ENCODE measurements at regions not wholly inside any gene's neighbourhood (a gene's known extent, or its start where the extent isn't known, plus 50 kb on each side); places are given as distances from the start of the nearest gene placed in this dataset.

DNA sequence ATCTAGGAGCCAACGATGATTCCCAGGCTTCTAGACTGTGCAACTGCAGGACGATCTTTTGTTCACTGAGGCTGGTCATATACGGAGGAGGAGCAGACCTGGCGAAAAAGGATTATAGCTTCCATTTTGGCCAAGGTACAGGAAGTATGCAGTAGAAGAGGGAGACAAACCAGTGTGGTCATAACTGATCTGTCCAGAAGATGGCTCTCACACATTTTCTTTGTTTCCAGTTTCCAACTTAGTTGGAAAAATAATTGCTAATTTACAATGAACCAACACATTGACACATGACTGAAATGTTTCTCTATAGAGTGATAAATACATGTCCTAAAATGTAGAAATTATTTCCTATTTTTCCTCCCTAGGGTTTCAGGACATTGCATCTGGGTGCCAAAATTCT is 364.1 kb upstream of the BTBD3 start:
- no peaks in the 10 kb centered on the region for H3K36me3 Mint-ChIP-seq
- no peak overlapping the region for H3K4me2 ChIP-seq
- H3K27me3 ChIP-seq: no peaks in the 10 kb centered on the region
- no peak overlapping the region for H2AFZ ChIP-seq (replicated peaks)
- H3F3A ChIP-seq (ENCODE audit: low read depth): no peaks in the 10 kb centered on the region
- no peaks in the 10 kb centered on the region for H3K4me1 ChIP-seq
- no peak overlapping the region for H3K4me3 ChIP-seq
- TF ChIP-seq EZH2 (IDR thresholded peaks at IDR 0.05) (no peak), EZH2phosphoT487 (IDR thresholded peaks at IDR 0.05) (no peak)
- TF ChIP-seq, protein P1, sequence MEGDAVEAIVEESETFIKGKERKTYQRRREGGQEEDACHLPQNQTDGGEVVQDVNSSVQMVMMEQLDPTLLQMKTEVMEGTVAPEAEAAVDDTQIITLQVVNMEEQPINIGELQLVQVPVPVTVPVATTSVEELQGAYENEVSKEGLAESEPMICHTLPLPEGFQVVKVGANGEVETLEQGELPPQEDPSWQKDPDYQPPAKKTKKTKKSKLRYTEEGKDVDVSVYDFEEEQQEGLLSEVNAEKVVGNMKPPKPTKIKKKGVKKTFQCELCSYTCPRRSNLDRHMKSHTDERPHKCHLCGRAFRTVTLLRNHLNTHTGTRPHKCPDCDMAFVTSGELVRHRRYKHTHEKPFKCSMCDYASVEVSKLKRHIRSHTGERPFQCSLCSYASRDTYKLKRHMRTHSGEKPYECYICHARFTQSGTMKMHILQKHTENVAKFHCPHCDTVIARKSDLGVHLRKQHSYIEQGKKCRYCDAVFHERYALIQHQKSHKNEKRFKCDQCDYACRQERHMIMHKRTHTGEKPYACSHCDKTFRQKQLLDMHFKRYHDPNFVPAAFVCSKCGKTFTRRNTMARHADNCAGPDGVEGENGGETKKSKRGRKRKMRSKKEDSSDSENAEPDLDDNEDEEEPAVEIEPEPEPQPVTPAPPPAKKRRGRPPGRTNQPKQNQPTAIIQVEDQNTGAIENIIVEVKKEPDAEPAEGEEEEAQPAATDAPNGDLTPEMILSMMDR (IDR thresholded peaks at IDR 0.05): no peak
- H3K27ac Mint-ChIP-seq: no peak overlapping the region
- no peaks in the 10 kb centered on the region for H3K36me3 ChIP-seq
- H3K4me1 Mint-ChIP-seq: no peaks in the 10 kb centered on the region
- no peak overlapping the region for H3K27ac ChIP-seq
- H3K27me3 Mint-ChIP-seq (ENCODE audit: insufficient read depth, low read depth): no peaks in the 10 kb centered on the region
- H3K9me3 Mint-ChIP-seq: no peaks in the 10 kb centered on the region
- H3K9ac ChIP-seq: no peak overlapping the region
- no peaks in the 10 kb centered on the region for H3K79me2 ChIP-seq (ENCODE audit: low read depth)
- no peaks in the 10 kb centered on the region for H4K20me1 ChIP-seq (ENCODE audit: low read depth)
- DNase-seq (ENCODE audit: low spot score): no peak
- no peaks in the 10 kb centered on the region for H3K9me3 ChIP-seq (ENCODE audit: low read depth)
- H3K4me3 Mint-ChIP-seq: no peak overlapping the region

DNA sequence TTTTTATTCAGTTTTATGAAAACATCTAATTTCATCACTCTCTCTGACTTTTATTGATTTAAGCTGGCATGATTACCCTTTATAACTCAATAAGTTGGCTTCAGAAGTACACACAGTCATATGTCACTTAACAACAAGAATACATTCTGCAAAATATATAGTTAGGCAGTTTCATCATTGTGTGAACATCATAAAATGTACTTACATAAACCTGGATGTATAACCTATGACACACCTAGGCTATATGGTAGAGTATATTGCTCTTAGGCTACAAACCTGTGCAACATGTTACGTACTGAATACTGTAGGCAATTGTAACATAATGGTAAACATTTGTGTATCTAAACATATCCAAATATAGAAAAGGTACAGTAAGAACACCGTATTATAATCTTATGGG is 362.2 kb upstream of the BTBD3 start:
- H3K79me2 ChIP-seq (ENCODE audit: low read depth): no peaks in the 10 kb centered on the region
- Mint-ChIP-seq H3K4me1 (no peaks in the 10 kb centered on the region), H3K36me3 (no peaks in the 10 kb centered on the region), H3K9me3 (no peaks in the 10 kb centered on the region), H3K27me3 (ENCODE audit: insufficient read depth, low read depth) (no peaks in the 10 kb centered on the region), H3K4me3 (no peak overlapping the region), H3K27ac (no peak overlapping the region)
- no peak overlapping the region for H3K4me3 ChIP-seq
- H2AFZ ChIP-seq (replicated peaks): no peak overlapping the region
- no peaks in the 10 kb centered on the region for H3K27me3 ChIP-seq
- H3K4me1 ChIP-seq: no peaks in the 10 kb centered on the region
- no peak overlapping the region for H3K9ac ChIP-seq
- no peaks in the 10 kb centered on the region for H3F3A ChIP-seq (ENCODE audit: low read depth)
- H3K27ac ChIP-seq: no peak overlapping the region
- no peaks in the 10 kb centered on the region for H3K9me3 ChIP-seq (ENCODE audit: low read depth)
- H3K4me2 ChIP-seq: no peak overlapping the region
- no peaks in the 10 kb centered on the region for H4K20me1 ChIP-seq (ENCODE audit: low read depth)
- no peak for TF ChIP-seq EZH2phosphoT487 (IDR thresholded peaks at IDR 0.05)
- TF ChIP-seq, protein P1 (IDR thresholded peaks at IDR 0.05): no peak
- no peak for TF ChIP-seq EZH2 (IDR thresholded peaks at IDR 0.05)
- no peak for DNase-seq (ENCODE audit: low spot score)
- H3K36me3 ChIP-seq: no peaks in the 10 kb centered on the region

DNA sequence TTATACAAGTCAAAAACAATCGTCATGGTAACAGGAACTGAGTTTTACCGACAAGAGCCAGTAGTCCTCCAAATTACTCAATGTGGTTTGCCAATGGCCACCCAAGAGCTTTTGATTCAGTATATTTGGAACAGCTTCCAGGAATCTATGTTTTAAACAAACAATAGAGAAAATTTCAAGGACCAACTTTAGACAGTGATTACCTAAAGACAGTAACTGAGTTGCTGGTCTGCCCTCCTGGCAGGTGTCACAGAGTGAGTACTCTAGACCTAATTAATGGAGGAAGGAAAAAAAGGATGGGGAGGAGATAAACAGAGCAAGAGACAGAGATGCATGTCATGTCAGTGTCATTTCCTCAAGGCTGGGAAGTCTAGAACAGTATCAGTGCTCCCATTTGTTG is 361.3 kb upstream of the BTBD3 start:
- no peak overlapping the region for H3K4me2 ChIP-seq
- no peak overlapping the region for H3K27ac ChIP-seq
- no peaks in the 10 kb centered on the region for H3K9me3 Mint-ChIP-seq
- H2AFZ ChIP-seq (replicated peaks): no peak overlapping the region
- H3K4me1 ChIP-seq: no peaks in the 10 kb centered on the region
- no peak for DNase-seq (ENCODE audit: low spot score)
- TF ChIP-seq, protein P1 (IDR thresholded peaks at IDR 0.05): no peak
- TF ChIP-seq EZH2 (IDR thresholded peaks at IDR 0.05) (no peak), EZH2phosphoT487 (IDR thresholded peaks at IDR 0.05) (no peak)
- no peaks in the 10 kb centered on the region for H3K36me3 ChIP-seq
- H3K4me3 ChIP-seq: no peak overlapping the region
- no peaks in the 10 kb centered on the region for H3F3A ChIP-seq (ENCODE audit: low read depth)
- H4K20me1 ChIP-seq (ENCODE audit: low read depth): no peaks in the 10 kb centered on the region
- no peaks in the 10 kb centered on the region for H3K79me2 ChIP-seq (ENCODE audit: low read depth)
- no peaks in the 10 kb centered on the region for H3K36me3 Mint-ChIP-seq
- no peaks in the 10 kb centered on the region for H3K4me1 Mint-ChIP-seq
- H3K27ac Mint-ChIP-seq: no peak overlapping the region
- H3K9me3 ChIP-seq (ENCODE audit: low read depth): no peaks in the 10 kb centered on the region
- H3K9ac ChIP-seq: no peak overlapping the region
- no peaks in the 10 kb centered on the region for H3K27me3 ChIP-seq
- H3K27me3 Mint-ChIP-seq (ENCODE audit: insufficient read depth, low read depth): peaks cover 4% of the 10 kb centered on the region
- no peak overlapping the region for H3K4me3 Mint-ChIP-seq

DNA sequence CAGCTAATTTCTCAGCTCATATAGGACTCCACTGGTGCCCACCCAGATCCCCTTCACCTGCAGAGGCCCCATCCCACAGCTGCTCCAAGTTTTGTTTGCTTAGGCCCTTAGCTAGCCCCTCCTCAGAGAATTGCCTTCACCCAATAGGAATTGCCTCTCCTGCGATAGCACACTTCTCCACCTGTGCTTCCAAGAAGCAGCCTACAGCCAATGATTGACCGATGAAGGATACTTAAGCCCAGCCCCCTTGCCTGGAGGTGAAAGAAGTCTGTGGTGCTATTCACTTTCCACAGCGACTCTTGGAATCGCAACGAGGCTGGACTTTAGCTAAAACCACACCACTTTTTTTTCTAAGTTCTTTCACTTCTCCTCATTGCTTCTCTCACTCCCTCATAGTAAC is 353.2 kb upstream of the BTBD3 start:
- H3K4me1 Mint-ChIP-seq: peaks cover 4% of the 10 kb centered on the region
- no peak for DNase-seq (ENCODE audit: low spot score)
- H3K4me3 Mint-ChIP-seq: no peak overlapping the region

More for the DNA sequence above, 353.2 kb upstream of the BTBD3 start:
- Mint-ChIP-seq H3K9me3 (peaks cover 5% of the 10 kb centered on the region), H3K27ac (no peak overlapping the region), H3K36me3 (peaks cover 2% of the 10 kb centered on the region), H3K27me3 (ENCODE audit: insufficient read depth, low read depth) (peaks cover 4% of the 10 kb centered on the region)
- no peak overlapping the region for H3K9ac ChIP-seq
- H3K27ac ChIP-seq: no peak overlapping the region
- no peak for TF ChIP-seq EZH2phosphoT487 (IDR thresholded peaks at IDR 0.05)
- no peak for TF ChIP-seq EZH2 (IDR thresholded peaks at IDR 0.05)
- TF ChIP-seq, protein P1 (IDR thresholded peaks at IDR 0.05): no peak
- H3F3A ChIP-seq (ENCODE audit: low read depth): no peaks in the 10 kb centered on the region
- no peaks in the 10 kb centered on the region for H3K9me3 ChIP-seq (ENCODE audit: low read depth)
- H3K4me3 ChIP-seq: no peak overlapping the region
- H3K36me3 ChIP-seq: no peaks in the 10 kb centered on the region
- no peaks in the 10 kb centered on the region for H3K27me3 ChIP-seq
- H3K79me2 ChIP-seq (ENCODE audit: low read depth): no peaks in the 10 kb centered on the region
- no peaks in the 10 kb centered on the region for H3K4me1 ChIP-seq
- H3K4me2 ChIP-seq: no peak overlapping the region
- no peaks in the 10 kb centered on the region for H4K20me1 ChIP-seq (ENCODE audit: low read depth)
- H2AFZ ChIP-seq (replicated peaks): no peak overlapping the region
